Umbilical cord (tissue), 1 donor: ENCODE measurements at regions not wholly inside any gene's neighbourhood (a gene's known extent, or its start where the extent isn't known, plus 50 kb on each side); places are given as distances from the start of the nearest gene placed in this dataset.
"Not testable (repeated sequence)": the region's sequence is repeated elsewhere in the genome, so short reads cannot be mapped to it uniquely, and the experiment has no call there.

Experiments used
- DNase-seq: peaks from one replicate; pipeline ENCODE4 v3.0.0-alpha.2; 2015; ENCODE audit warnings: low spot score

- peak; percentile 78 for DNase-seq
Measured at GRCh38 chr2:95686056-95686825, 94.4 kb downstream of the TRIM43 start.

- DNase-seq = peak; percentile 65
Measured at GRCh38 chr2:95687852-95688251, 96.1 kb downstream of the TRIM43 start.

- DNase-seq = not testable (repeated sequence)
Measured at GRCh38 chr2:95691210-95691609, 99.4 kb downstream of the TRIM43 start.

GRCh38 chr2:95693071-95693846 lies 101.5 kb downstream of the TRIM43 start:
- DNase-seq = not testable (repeated sequence)

- DNase-seq = no peak
Measured at GRCh38 chr2:95695613-95696012, 103.8 kb downstream of the TRIM43 start.

- DNase-seq = no peak
Measured at GRCh38 chr2:95698146-95698545, 106.3 kb downstream of the TRIM43 start.

- not testable (repeated sequence) for DNase-seq
Measured at GRCh38 chr2:95699201-95700184, 107.7 kb downstream of the TRIM43 start.

GRCh38 chr2:95700519-95700918 lies 108.7 kb downstream of the TRIM43 start:
- DNase-seq = peak; percentile 20

GRCh38 chr2:95702471-95702870 lies 110.7 kb downstream of the TRIM43 start:
- DNase-seq = no peak

GRCh38 chr2:95707161-95707560 lies 115.4 kb downstream of the TRIM43 start:
- DNase-seq = not testable (repeated sequence)

- DNase-seq = no peak
Measured at GRCh38 chr2:95707837-95708236, 116.0 kb downstream of the TRIM43 start.

- no peak for DNase-seq
Measured at GRCh38 chr2:95709831-95710230, 118.0 kb downstream of the TRIM43 start.

- not testable (repeated sequence) for DNase-seq
Measured at GRCh38 chr2:95713470-95714177, 121.8 kb downstream of the TRIM43 start.

GRCh38 chr2:95714398-95714797 lies 122.6 kb downstream of the TRIM43 start:
- DNase-seq = not testable (repeated sequence)

GRCh38 chr2:95719473-95720060 lies 127.8 kb downstream of the TRIM43 start:
- DNase-seq = no peak

- DNase-seq = no peak
Measured at GRCh38 chr2:95721726-95722125, 129.9 kb downstream of the TRIM43 start.

- DNase-seq = no peak
Measured at GRCh38 chr2:95722131-95722697, 130.4 kb downstream of the TRIM43 start.

GRCh38 chr2:95723627-95724210 lies 131.9 kb downstream of the TRIM43 start:
- not testable (repeated sequence) for DNase-seq

- DNase-seq = not testable (repeated sequence)
Measured at GRCh38 chr2:95725191-95725590, 133.4 kb downstream of the TRIM43 start.

GRCh38 chr2:95725677-95726076 lies 133.9 kb downstream of the TRIM43 start:
- DNase-seq = not testable (repeated sequence)
